Activated naive CD4-positive, alpha-beta T cell treated with anti-CD3 and anti-CD28 coated beads for 36 hours (primary cell): ENCODE measurements at regions not wholly inside any gene's neighbourhood (a gene's known extent, or its start where the extent isn't known, plus 50 kb on each side); places are given as distances from the start of the nearest gene placed in this dataset.
"Not testable (repeated sequence)": the region's sequence is repeated elsewhere in the genome, so short reads cannot be mapped to it uniquely, and the experiment has no call there.

Experiments used
- CTCF ChIA-PET: fragments of 350-600 bp; sonication (Branson Sonifier 250); formaldehyde crosslinking; loops from one replicate; lab custom pipeline; 2021; ENCODE audit warnings: antibody characterized with exemption; lab: Charles Lee
- DNase-seq: peaks from one replicate; pipeline ENCODE4 v3.0.0-alpha.2; 2020
- H3K27ac Mint-ChIP-seq: one replicate; pipeline ENCODE4 v1.8.0; 2021; ENCODE audit warnings: mild to moderate bottlenecking, mixed read lengths
- H3K27me3 Mint-ChIP-seq: one replicate; pipeline ENCODE4 v1.8.0; 2021; ENCODE audit warnings: low read depth, mixed read lengths
- H3K36me3 Mint-ChIP-seq: one replicate; pipeline ENCODE4 v1.8.0; 2021; ENCODE audit warnings: low read depth, mixed read lengths
- H3K4me1 Mint-ChIP-seq: one replicate; pipeline ENCODE4 v1.8.0; 2021; ENCODE audit warnings: low read depth, mixed read lengths
- H3K4me3 Mint-ChIP-seq: one replicate; pipeline ENCODE4 v1.8.0; 2021; ENCODE audit warnings: mild to moderate bottlenecking, moderate library complexity, mixed read lengths
- H3K9me3 Mint-ChIP-seq: one replicate; pipeline ENCODE4 v1.8.0; 2021; ENCODE audit warnings: mixed read lengths
- intact Hi-C: fragments of 100-400 bp; cut with micrococcal nuclease; formaldehyde crosslinking; loops from one replicate; pipeline ENCODE4 v1.15.1; 2023

DNA sequence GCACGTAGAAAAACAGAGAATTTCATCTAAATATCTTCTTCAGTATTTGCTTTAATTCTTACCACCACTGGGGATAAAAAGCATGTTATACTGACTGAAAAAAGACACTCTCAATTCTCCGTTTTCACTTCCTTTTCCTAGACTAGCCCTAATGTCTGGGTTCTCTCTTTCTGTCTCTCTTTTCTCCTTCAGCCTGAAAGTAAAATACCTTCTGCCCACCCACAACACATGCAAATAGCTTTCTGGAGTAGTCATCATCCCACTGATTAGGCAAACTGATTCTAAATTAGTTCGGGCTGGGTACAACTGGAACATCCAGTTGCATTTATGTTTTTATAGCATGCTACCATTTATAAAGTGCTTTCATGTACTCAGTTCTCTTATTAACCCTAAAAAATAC is 142.4 kb upstream of the ANKRD50 start:
- CTCF ChIA-PET: no interaction called here
- Mint-ChIP-seq H3K4me1 (no peaks in the 10 kb centered on the region), H3K9me3 (peaks cover 3% of the 10 kb centered on the region), H3K4me3 (no peak overlapping the region), H3K27me3 (no peaks in the 10 kb centered on the region), H3K36me3 (no peaks in the 10 kb centered on the region), H3K27ac (no peak overlapping the region)
- intact Hi-C loops: no loop called here
- DNase-seq: no peak

DNA sequence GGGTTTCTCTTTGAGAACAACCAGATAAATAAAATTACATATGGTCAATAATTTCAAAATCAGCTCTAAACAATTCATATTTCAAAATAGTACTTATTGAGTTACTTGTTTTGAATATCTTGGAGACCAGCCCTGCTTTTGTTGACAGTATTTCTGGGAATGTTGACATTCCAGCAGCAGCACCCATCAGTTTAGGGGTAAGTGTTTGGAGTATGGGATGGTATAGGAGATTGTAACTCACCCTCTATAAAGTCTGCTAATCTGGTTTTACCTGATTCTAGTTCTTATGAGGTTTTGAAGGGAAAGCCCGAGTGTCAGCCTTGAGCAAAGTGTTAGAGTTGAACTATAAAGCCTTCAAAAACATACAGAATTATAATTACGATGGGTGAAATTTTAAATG is 139.2 kb upstream of the ANKRD50 start:
- H3K27ac Mint-ChIP-seq: no peak overlapping the region
- no peak overlapping the region for H3K4me3 Mint-ChIP-seq
- peaks cover 3% of the 10 kb centered on the region for H3K9me3 Mint-ChIP-seq
- no peaks in the 10 kb centered on the region for H3K27me3 Mint-ChIP-seq
- no peaks in the 10 kb centered on the region for H3K36me3 Mint-ChIP-seq
- DNase-seq: no peak
- intact Hi-C loops: no loop called here
- H3K4me1 Mint-ChIP-seq: no peaks in the 10 kb centered on the region
- CTCF ChIA-PET: no interaction called here

DNA sequence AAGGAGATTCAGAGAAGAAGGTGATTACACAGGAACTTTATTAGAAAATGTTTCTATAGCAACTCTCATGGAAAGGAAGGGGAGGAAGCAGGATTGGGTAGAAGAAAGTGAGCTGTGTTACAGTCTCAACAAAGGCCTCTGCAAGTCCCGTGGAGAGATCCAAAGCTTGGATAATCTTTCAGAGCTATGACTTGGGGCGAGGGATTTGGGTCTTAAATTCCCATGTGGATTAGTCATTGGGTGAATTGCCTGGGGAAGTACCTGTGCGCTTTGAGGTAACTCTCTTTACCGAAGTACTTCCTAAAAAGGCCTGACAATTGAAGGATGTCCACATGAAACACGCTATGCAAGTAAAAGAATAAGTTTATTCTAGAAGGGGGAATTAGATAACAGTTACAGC is 133.8 kb upstream of the ANKRD50 start:
- Mint-ChIP-seq H3K4me1 (no peaks in the 10 kb centered on the region), H3K9me3 (peaks cover 6% of the 10 kb centered on the region), H3K4me3 (no peak overlapping the region), H3K36me3 (no peaks in the 10 kb centered on the region), H3K27me3 (no peaks in the 10 kb centered on the region), H3K27ac (no peak overlapping the region)
- no peak for DNase-seq
- CTCF ChIA-PET: no interaction called here
- intact Hi-C loops: no loop called here

DNA sequence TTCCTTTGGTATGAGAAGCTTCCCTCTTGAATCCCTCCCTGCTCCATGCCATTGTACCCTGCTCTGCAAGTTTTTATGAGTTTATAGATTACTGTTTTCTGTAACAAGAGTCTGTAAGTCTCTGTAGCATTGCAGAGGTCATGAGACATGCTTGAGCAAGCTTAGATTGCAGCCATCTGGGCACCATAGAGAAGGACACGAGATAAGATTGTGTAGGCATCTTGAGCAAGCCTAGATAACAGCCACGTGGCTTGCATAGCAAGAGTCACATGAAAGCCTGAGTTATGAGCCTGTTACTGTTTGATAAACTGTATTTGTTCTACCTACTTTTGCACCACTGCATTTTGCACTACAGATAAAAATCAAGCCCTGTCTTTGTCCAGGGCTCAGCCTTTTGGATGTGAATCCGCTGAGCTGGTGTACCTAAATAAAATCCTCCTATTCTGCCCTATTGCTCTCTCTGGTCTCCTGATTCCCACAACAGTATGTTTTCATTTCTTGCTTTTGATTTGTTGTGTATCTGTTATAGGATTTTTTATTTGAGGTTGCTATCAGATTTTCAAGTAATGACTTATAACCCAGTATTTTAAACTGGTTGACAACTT is 127.4 kb upstream of the ANKRD50 start:
- Mint-ChIP-seq H3K9me3 (peaks cover 29% of the 10 kb centered on the region), H3K36me3 (peaks cover 2% of the 10 kb centered on the region), H3K4me1 (no peaks in the 10 kb centered on the region), H3K27ac (no peak overlapping the region), H3K4me3 (no peak overlapping the region), H3K27me3 (no peaks in the 10 kb centered on the region)
- DNase-seq: no peak
- CTCF ChIA-PET: no interaction called here
- intact Hi-C loops: no loop called here

DNA sequence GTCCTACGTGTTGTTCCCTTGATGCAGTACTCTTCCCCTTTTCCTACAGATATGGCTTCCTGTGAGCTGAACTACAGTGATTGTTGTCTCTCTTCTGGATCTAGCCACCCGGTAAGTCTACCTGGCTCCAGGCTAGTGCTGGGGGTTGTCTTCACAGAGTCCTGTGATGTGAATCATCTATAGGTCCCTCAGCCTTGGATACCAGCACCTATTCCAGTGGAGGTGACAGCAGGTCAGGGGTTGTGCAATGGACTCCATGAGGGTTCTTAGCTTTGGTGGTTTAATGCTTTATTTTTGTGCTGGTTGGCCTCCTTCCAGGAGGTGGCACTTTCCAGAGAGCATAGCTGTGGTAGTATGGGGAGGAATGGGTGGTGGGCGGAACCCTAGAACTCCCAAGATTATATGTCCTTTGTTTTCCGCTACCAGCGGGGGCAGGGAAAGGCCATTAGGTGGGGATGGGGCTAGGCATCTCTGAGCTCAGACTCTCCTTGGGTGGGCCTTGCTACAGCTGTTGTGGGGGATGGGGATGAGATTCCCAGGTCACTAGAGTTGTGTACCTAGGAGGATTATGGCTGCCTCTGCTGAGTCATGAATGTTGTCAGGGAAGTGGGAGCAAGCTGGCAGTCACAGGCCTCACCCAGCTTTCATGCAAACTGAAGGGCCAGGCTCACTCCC is 121.4 kb upstream of the ANKRD50 start:
- intact Hi-C loops: no loop called here
- DNase-seq: no peak
- H3K4me1 Mint-ChIP-seq: no peaks in the 10 kb centered on the region
- CTCF ChIA-PET: no interaction called here
- H3K9me3 Mint-ChIP-seq: peaks cover 8% of the 10 kb centered on the region
- peaks cover 2% of the 10 kb centered on the region for H3K36me3 Mint-ChIP-seq
- no peaks in the 10 kb centered on the region for H3K27me3 Mint-ChIP-seq
- no peak overlapping the region for H3K27ac Mint-ChIP-seq
- H3K4me3 Mint-ChIP-seq: no peak overlapping the region

DNA sequence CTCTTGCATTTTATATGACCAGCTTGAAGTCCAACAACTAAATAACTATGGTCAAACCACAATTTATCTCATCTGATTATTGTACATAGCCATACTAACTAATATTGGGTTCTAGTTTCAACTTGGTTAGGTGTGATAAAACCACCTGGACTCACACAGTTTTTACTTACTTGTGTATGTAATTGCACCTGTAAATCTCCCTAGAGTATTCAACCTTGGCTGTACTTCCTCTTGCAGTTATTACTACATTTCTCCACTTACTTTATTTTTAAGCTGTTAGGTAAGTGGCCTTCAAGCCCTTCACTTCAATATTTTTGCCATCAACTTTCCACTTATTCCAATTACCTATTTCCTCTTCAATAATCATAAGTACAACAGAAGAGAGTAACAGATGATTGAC is 115.8 kb upstream of the ANKRD50 start:
- peaks cover 1% of the 10 kb centered on the region for H3K9me3 Mint-ChIP-seq
- CTCF ChIA-PET: no interaction called here

DNA sequence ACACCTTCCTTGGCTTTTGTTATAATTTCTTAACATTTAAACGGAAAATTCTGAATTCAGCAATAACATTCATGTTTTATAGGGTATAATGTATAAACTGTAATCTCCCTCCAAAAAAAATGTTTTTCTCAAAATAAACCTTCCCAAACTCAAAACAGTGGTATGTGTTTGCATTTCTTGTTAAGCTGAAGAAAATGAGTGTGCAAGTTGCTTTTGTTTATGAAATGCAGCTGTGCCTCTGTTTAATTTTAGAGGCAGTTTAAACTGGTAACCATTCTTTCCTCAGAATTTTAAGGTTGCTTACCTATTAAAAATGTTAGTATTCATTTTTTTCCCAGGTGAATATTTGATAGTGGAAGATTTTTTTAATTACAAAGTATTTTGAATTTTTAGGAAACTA is 105.0 kb upstream of the ANKRD50 start:
- H3K9me3 Mint-ChIP-seq: peaks cover 4% of the 10 kb centered on the region

More for the DNA sequence above, 115.8 kb upstream of the ANKRD50 start:
- Mint-ChIP-seq H3K27ac (no peak overlapping the region), H3K36me3 (no peaks in the 10 kb centered on the region), H3K27me3 (no peaks in the 10 kb centered on the region), H3K4me3 (no peak overlapping the region), H3K4me1 (no peaks in the 10 kb centered on the region)
- no peak for DNase-seq
- intact Hi-C loops: no loop called here

DNA sequence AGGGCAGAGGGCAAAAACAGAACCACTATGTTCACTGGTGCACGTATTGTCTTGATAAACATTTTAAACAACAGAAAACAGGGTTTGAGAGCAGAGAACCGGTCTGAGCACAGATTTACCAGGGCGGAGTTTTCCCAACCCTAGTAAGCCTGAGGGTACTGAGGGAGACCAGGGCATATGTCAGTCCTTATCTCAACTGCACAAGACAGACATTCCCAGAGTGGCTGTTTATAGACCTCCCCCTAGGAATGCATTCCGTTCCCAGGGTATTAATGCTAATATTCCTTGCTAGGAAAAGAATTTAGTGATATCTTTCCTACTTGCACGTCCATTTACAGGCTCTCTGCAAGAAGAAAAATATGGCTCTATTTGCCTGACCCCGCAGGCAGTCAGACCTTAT is 99.7 kb upstream of the ANKRD50 start:
- H3K36me3 Mint-ChIP-seq, H3K4me1 Mint-ChIP-seq, H3K27ac Mint-ChIP-seq, H3K4me3 Mint-ChIP-seq, DNase-seq, intact Hi-C loops, CTCF ChIA-PET, H3K27me3 Mint-ChIP-seq: not testable (repeated sequence)
- peaks cover 12% of the 10 kb centered on the region for H3K9me3 Mint-ChIP-seq

More for the DNA sequence above, 105.0 kb upstream of the ANKRD50 start:
- no peaks in the 10 kb centered on the region for H3K27me3 Mint-ChIP-seq
- CTCF ChIA-PET: no interaction called here
- H3K4me1 Mint-ChIP-seq: no peaks in the 10 kb centered on the region
- H3K4me3 Mint-ChIP-seq: no peak overlapping the region
- no peak for DNase-seq
- intact Hi-C loops: no loop called here
- H3K36me3 Mint-ChIP-seq: no peaks in the 10 kb centered on the region
- no peak overlapping the region for H3K27ac Mint-ChIP-seq

DNA sequence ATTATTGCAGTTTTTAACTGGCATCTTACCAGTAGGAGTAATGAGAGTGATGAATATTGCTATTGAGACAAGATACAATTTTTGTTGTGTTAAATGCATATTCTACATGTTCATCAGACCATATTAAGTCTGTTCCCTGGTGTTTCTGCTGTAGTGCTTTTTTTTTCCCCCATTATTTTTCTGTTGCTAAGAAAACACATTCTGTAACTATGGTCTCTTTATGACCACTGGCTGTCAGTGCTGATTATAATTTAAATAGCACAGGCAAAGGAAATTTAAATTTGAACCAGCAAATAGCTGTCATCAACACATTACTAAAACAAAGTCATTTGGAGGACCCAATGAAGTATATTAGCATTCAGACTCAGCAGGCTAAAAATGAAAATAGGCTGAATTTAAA is 98.3 kb upstream of the ANKRD50 start:
- H3K4me3 Mint-ChIP-seq: no peak overlapping the region
- H3K27ac Mint-ChIP-seq: no peak overlapping the region
- H3K36me3 Mint-ChIP-seq: no peaks in the 10 kb centered on the region
- peaks cover 12% of the 10 kb centered on the region for H3K9me3 Mint-ChIP-seq
- no peak for DNase-seq
- intact Hi-C loops: no loop called here
- no peaks in the 10 kb centered on the region for H3K27me3 Mint-ChIP-seq
- CTCF ChIA-PET: no interaction called here
- no peaks in the 10 kb centered on the region for H3K4me1 Mint-ChIP-seq

DNA sequence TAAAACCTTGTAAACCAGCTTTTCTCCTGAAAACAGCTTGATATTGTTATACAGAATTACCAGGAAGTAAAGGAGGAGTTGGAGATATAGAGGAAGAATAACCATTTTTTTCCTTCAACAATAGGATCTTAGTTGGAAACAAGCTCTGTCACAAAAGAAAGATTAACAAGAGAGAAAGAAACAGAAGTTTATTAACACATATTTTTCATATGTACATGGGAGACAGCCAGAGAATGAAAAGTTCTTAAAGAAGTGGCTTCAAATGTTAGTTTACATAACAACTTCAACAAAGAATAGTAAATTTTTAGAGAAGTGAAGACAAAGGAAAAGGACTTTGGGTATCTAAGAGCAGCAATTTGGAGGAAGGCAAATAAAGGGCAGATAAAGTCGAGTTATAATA is 94.9 kb upstream of the ANKRD50 start:
- CTCF ChIA-PET: no interaction called here

DNA sequence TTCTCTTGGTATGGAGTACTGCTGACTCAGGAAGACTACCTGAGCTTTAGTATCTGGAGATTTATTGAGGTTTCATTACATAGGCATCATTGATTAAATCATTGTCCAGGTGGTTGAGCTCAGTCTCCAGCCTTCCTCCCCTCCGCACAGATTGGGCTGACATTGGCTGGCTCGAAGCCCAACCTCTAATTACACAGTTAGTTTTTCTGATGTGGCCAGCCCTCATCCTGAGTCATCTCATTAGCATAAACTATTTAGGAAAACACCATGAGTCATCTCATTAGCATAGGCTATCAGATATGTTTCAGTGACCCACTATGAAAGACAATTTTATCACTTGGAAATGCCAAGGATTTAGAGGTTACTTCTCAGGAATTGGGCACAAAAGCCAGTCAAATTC is 93.9 kb upstream of the ANKRD50 start:
- peaks cover 2% of the 10 kb centered on the region for H3K9me3 Mint-ChIP-seq
- H3K4me1 Mint-ChIP-seq: no peaks in the 10 kb centered on the region
- CTCF ChIA-PET: no interaction called here
- intact Hi-C loops: no loop called here
- DNase-seq: peak; percentile 5
- H3K4me3 Mint-ChIP-seq: no peak overlapping the region
- H3K36me3 Mint-ChIP-seq: no peaks in the 10 kb centered on the region
- no peak overlapping the region for H3K27ac Mint-ChIP-seq
- H3K27me3 Mint-ChIP-seq: no peaks in the 10 kb centered on the region

More for the DNA sequence above, 94.9 kb upstream of the ANKRD50 start:
- H3K27me3 Mint-ChIP-seq: no peaks in the 10 kb centered on the region
- no peak overlapping the region for H3K4me3 Mint-ChIP-seq
- intact Hi-C loops: no loop called here
- H3K4me1 Mint-ChIP-seq: no peaks in the 10 kb centered on the region
- H3K36me3 Mint-ChIP-seq: no peaks in the 10 kb centered on the region
- no peak overlapping the region for H3K27ac Mint-ChIP-seq
- H3K9me3 Mint-ChIP-seq: peaks cover 10% of the 10 kb centered on the region
- DNase-seq: no peak

DNA sequence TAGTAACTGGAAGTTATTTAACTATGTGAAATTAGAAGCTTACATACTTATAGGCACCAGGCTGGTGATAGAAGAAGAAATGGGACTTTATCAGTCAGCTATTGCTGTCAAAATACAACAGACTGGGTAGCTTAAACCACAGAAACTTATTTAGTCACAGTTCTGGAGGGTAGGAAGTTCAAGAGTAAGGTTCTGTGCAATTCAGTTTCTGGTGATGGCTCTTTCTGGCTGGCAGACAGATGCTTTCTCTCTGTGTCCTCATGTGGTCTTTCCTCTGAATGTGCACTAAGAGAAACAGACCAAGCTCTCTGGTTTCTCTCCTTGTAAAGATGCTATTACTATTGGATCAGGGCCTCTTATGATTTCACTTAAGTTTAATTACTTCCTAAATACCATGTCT is 92.1 kb upstream of the ANKRD50 start:
- H3K4me3 Mint-ChIP-seq: no peak overlapping the region
- intact Hi-C loops: no loop called here
- H3K27ac Mint-ChIP-seq: no peak overlapping the region
- DNase-seq: no peak
- no peaks in the 10 kb centered on the region for H3K36me3 Mint-ChIP-seq
- H3K27me3 Mint-ChIP-seq: no peaks in the 10 kb centered on the region
- CTCF ChIA-PET: no interaction called here
- H3K9me3 Mint-ChIP-seq: no peaks in the 10 kb centered on the region
- H3K4me1 Mint-ChIP-seq: no peaks in the 10 kb centered on the region

DNA sequence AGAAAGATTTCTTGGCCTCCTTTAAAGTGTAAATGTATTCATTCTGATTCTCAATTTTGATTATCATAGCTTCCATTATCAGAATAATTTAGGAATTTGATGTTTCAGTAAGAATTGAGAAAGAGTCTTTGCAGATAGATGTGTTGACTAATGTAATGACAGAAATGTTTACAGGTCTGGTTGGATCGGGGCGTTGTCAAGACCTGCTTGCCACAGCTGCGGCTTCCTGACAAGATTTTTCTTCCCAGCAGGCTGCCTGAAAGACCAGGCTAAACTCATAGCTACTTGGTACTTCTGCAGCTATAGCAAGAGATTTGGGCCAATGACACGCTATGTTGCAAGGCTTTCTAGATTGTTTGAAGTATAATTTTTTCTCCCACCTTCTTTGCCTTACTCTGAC is 91.5 kb upstream of the ANKRD50 start:
- CTCF ChIA-PET: no interaction called here
- intact Hi-C loops: no loop called here
- Mint-ChIP-seq H3K27ac (no peak overlapping the region), H3K27me3 (no peaks in the 10 kb centered on the region), H3K4me3 (no peak overlapping the region), H3K9me3 (no peaks in the 10 kb centered on the region), H3K4me1 (no peaks in the 10 kb centered on the region), H3K36me3 (no peaks in the 10 kb centered on the region)
- no peak for DNase-seq
